ENCODE measurements at regions not wholly inside any gene's neighbourhood (a gene's known extent, or its start where the extent isn't known, plus 50 kb on each side); places are given as distances from the start of the nearest gene placed in this dataset.
"Not testable (repeated sequence)": the region's sequence is repeated elsewhere in the genome, so short reads cannot be mapped to it uniquely, and the experiment has no call there.

DNA sequence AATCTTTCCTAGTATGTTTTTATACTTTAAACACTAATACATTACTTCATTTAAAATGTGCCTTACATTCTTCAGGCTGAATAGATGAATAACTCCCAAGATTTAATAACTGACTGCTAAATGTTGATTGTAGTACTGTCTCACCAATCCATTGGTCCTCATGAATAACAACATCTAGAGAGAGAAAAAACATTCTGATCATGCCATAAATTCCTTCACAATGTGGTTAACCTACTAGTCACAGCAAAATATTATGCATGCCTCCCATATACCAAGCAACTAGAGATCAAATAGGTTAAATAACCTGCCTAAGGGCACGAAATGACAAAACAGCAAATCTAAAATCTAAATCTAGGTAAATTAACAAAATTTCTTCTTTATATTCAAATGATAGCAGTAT is 66.2 kb downstream of the SYT15 start:
- DNase-seq: not testable (repeated sequence)

DNA sequence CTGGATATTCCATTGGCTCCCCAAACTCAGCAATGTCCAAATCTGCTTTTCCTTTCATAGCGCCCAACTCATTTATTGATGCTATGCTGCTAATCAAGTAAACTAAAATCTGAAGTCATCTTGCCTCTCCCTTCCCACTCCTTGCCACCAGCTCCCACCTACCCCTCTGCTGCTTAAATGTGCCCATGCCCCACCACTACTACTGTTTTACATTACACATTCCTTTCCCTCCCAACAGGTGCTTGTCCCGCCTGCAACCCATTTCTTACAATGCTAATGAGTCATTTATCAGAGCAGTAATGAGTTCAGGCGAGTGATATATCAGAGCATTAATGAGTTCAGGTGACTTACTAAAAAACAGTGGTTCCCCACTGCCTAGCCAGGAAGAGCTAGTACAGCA is 67.2 kb downstream of the SYT15 start:
- DNase-seq: not testable (repeated sequence)

DNA sequence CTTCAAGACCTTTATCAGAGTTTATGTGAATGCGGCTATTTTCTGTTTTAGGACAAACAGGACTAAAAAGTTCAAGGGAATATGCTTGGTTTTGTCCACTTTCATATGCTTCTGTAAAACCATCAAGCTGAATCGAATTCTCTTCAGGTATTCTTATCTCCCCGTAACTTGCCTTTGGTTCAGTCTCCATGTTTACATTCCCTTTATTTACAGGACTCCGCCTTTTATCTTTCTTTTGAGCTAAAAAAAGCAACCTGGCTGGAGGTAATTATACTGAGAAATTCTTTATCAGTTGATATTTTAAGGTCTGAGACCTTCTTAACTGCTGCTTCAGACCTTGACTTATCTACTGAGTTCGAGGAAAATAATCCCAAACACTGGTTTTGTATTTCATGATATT is 72.0 kb downstream of the SYT15 start:
- DNase-seq: not testable (repeated sequence)

DNA sequence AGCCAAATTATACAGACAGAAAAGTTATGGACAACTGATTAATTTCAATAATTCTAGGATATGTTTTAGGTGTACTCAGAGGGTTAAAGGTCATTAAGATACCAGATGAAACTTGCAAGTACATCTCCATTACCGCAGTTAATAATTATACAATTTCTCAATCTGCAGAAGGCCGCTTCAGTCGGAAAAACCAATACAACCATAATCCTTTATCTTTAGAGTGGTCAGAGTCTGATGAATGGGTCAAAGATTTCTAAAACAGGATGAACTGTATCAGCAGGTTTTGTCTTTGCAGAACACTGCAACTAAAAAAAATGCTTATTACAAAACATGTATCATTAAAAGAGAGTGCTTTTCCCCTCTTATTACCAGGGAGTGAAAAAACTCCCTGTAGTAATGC is 78.5 kb downstream of the SYT15 start:
- DNase-seq: not testable (repeated sequence)

DNA sequence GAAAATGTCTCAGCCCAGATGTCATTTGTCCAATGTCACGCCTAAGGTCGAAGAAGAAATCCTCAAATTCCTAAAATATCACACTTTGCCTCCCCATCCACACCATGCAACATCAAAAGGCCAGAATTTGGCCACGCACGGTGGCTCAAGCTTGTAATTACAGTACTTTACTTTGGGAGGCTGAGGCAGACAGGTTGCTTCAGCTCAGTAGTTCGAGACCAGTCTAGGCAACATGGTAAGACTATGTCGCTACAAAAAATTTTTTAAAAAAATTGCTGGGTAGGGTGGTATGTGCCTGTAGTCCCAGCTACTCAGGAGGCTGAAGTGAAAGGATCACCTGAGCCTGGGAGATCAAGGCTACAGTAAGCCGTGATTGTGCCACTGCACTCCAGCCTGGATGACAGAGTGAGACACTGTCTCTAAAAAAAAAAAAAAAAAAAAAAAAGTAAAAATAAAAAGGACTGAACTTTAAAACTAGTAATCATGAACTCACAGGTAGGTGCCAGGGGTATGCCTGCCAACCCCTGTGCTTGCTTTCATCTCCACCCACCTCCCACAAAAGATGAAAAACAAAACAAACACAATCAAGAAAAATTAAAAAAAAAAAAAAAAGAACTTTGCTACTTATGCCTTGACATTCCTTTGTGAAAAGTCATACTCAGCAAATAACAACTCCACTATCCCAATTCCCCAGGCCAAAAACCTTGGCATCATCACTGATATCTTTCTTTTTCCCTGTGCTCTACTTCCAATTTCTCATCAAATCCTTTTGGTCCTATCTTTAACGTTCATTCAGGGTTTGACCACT is 81.3 kb downstream of the SYT15 start:
- DNase-seq: not testable (repeated sequence)

DNA sequence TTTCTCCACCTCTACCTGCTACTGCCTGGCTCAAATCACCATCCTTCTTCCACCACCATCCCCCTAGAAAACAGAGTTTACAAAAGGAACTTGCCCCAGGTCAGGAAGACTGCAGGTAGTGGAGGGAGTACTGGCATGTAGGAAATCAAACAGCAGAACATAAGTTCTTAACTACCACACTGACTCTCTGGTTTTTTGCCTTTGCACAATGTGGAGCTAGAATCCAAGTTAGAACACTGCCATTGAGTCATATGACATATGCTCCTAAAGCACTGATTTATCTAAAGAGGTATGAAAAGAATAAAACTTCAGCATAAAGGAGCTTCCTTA is 81.9 kb downstream of the SYT15 start:
- not testable (repeated sequence) for DNase-seq

DNA sequence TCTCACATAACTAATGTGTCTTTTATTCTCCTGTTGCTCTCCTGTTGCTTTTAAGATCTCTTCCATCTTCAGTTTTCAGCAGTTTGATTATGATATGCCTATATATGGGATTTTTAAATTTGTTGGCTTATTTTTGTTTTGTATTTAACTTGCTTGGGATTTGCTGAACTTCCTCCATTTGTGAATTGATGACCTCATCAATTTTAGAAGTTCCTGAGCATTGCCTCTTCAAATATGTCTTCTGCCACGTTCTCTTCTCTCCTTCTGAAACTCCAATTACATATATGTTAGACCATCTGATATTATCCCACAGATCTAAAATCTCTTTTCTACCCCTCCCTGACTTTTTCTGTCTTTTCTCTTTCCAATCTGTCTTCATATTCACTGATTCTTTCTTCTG is 86.6 kb downstream of the SYT15 start:
- DNase-seq: not testable (repeated sequence)

- DNase-seq: not testable (repeated sequence)
These were observed 89.5 kb downstream of the SYT15 start for GRCh38 chr10:46668357-46668997.

DNA sequence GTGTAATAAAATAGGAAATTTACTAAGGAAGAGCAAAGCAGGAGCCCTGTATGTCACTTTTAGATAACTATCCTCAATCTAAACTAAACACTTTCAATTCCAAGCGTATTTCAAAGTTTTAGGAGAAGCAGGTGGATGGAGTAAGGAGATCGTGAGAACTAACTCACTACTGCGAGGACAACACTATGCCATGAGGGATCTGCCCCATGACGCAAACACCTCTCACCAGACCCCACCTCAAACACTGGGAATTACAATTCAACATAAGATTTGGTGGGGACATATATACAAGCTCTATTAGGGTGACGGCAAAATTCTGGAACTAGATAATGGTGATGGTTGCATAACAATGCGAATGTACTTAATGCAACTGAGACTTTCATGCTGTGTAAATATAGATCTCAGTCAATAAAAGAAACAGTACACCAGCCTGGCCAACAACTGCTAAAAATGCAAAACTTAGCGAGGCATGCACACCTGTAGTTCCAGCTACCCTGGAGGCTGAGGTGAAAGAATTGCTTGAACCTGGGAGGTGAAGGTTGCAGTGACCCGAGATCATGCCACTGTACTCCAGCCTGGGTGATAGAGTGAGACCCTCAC is 99.0 kb downstream of the SYT15 start:
- DNase-seq: not testable (repeated sequence)

DNA sequence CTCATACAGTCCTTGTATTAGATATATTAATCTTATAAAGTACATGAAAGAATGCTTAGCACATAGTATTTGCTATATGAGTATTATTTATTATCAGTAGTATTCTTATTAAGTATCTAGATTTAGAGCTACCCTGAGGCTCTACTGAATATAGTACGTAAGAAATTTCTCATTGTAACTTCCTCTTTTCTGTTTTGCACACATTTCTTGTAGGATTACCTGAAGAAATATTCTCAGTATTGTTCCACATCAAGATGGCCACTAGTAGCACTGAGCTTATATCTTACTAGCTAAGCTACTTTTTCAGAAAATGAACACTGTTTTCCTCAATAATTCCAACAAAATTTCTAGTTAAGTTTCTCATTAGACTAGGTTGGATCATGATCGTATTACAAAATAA is 112.5 kb downstream of the SYT15 start:
- DNase-seq: not testable (repeated sequence)

DNA sequence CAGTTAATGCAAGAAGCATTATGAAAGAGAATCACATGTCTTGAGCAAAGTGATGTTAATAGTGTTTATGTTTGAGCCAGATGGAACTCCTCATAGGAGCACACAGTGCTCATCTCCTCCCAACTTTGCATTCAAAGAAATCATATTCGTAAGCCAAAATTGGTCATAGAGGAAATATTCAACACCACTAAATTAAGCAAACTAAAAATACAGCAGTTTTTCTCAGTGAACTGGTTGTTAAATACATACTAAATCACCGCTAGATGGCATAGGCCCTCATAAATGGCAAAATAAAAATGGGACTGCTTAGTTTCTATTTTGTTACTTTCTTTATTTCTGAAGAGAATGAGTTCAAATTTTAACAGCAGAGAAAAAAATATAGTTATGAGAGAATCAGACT is 114.3 kb downstream of the SYT15 start:
- not testable (repeated sequence) for DNase-seq

GRCh38 chr10:46717264-46717663 is 138.3 kb downstream of the SYT15 start:
- not testable (repeated sequence) for DNase-seq

- DNase-seq: not testable (repeated sequence)
These were observed 139.1 kb downstream of the SYT15 start for GRCh38 chr10:46718014-46718413.

DNA sequence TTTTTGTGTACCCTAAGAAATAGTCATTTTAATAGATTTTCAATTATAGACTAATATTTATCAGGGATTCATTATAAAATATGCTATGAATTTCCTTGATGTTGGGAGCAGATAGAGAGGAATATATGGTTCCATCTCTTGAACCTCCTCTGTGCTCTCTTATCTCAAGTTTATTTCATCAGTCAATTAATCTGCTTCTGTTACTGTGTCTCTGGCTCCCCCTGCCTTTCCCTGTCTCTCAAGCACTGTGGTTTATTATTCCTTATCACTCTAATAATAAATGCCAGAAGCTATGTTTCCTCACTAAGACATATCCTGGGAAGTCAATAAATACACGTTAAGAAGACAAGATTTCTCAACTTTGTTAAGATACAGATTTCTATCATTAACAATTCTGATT is 141.5 kb downstream of the SYT15 start:
- DNase-seq: peak; percentile 0 to 5

- DNase-seq: not testable (repeated sequence)
These were observed 142.0 kb downstream of the SYT15 start for GRCh38 chr10:46720811-46721518.

- not testable (repeated sequence) for DNase-seq
These were observed 145.3 kb downstream of the SYT15 start for GRCh38 chr10:46724258-46724657.

- DNase-seq: not testable (repeated sequence)
These were observed 149.4 kb downstream of the SYT15 start for GRCh38 chr10:46728359-46728758.

DNA sequence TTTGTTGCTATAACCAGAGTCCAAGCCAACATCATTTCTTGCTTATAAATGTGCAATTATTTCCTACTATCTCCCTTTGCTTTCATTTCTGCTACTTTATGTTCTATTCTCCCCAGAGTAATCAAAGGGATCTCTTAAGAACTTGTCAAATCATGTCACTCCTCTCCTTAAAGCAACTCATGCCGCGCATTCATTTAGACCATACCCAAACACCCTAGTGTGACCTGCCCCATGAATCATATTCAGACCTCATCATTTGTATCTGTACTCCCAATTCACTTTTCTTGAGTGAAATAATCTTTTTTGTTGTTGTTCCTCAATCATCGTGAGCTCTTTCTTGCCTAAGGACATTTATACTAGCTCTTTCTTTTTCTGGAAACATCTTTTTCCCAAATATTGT is 151.8 kb downstream of the SYT15 start:
- not testable (repeated sequence) for DNase-seq

DNA sequence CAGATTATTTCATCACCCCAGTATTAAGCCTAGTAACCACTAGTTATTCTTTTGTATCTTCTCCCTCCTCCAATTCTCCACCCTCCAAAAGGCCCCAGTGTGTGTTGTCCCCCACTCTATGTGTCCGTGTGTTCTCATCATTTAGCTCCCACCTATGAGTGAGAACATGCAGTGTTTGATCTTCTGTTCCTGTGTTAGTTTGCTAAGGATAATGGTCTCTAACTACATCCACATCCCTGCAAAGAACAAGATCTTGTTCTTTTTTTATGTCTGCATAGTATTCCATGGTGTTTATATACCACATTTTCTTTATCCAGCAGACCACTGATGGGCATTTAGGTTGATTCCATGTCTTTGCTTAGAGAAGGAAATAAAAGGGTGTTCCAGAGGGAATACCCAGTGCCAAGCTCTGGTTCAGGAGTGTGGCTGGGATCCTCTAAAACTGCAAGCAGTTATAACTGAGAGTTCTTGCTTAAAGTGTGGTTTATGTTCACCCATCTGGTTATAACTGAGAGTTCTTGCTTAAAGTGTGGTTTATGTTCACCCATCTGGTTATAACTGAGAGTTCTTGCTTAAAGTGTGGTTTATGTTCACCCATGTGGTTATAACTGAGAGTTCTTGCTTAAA is 154.8 kb downstream of the SYT15 start:
- DNase-seq: not testable (repeated sequence)

DNA sequence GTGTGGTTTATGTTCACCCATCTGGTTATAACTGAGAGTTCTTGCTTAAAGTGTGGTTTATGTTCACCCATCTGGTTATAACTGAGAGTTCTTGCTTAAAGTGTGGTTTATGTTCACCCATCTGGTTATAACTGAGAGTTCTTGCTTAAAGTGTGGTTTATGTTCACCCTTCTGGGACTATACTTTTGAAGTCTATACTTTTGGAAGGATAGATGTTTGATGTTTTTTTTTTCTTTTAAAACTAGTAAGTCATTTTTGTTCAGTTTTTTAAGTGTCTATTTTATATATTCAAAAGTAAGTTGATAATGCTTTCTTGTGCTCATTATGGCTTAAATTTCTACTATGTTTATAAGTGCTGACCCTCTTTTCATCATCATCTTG is 155.3 kb downstream of the SYT15 start:
- DNase-seq: not testable (repeated sequence)

DNA sequence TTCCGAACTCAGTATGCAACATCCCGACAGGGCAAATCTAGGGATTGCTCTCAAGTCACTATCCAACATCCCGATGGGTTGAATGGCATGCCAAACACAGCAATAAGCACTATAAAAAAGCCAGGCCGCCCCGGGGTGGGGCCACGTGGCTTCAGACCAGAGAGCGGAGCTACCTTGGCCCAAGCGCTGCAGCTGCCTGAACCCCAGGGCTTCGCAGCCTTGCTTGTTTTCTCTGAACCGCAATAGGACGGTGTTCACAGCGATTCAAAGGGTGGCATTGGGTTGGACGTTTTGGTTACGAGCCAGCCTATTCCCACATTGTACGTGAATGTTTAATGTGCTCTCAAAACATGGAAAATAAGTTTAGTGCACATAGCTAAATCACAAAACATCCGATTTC is 161.0 kb downstream of the SYT15 start:
- DNase-seq: not testable (repeated sequence)

DNA sequence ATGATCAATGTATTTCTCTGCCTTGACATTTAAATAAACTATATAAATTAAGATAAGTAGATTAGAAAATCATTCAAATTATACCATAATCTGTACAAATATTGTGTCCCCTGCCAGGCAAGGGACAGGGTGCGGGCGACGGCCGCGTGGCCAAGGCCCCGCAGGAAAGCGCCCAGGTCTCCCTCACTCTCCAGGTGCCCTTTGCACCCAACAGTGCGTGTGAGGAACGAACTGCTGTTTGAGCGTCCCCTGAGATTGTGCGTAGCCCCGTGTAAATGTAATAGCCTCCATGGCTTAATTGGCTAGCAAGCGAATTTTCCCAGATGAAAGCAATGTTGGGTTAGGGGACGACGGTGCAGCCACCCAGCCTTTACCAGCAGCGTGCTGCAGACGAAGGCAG is 161.4 kb downstream of the SYT15 start:
- not testable (repeated sequence) for DNase-seq

GRCh38 chr10:46749003-46749402 is 162.2 kb upstream of the PTPN20 start:
- DNase-seq: not testable (repeated sequence)
